GM12873 (cell line): ENCODE measurements at regions not wholly inside any gene's neighbourhood (a gene's known extent, or its start where the extent isn't known, plus 50 kb on each side); places are given as distances from the start of the nearest gene placed in this dataset.

Experiments used
- CTCF ChIP-seq: IDR thresholded peaks from 2 replicates; pipeline ENCODE4 v1.5.1; 2012; ENCODE audit warnings: low read depth, mild to moderate bottlenecking, moderate library complexity, low read length, control low read depth; ENCODE audit not compliant: insufficient read depth; ENCODE audit errors: missing control alignments

GRCh38 chr9:105065098-105066088, 137.4 kb upstream of the ABCA1 start:
- TF ChIP-seq CTCF = no peak

GRCh38 chr9:105066275-105066865, 138.4 kb upstream of the ABCA1 start:
- no peak for TF ChIP-seq CTCF

GRCh38 chr9:105067895-105068580, 140.1 kb upstream of the ABCA1 start:
- TF ChIP-seq CTCF = no peak

GRCh38 chr9:105069285-105069684, 141.3 kb upstream of the ABCA1 start:
- no peak for TF ChIP-seq CTCF

- no peak for TF ChIP-seq CTCF
Measured at GRCh38 chr9:105069696-105070095, 141.7 kb upstream of the ABCA1 start.

GRCh38 chr9:105070176-105070575, 142.2 kb upstream of the ABCA1 start:
- TF ChIP-seq CTCF = no peak

GRCh38 chr9:105072476-105072875, 144.5 kb upstream of the ABCA1 start:
- no peak for TF ChIP-seq CTCF
